Loucy (cell line): ENCODE measurements at regions not wholly inside any gene's neighbourhood (a gene's known extent, or its start where the extent isn't known, plus 50 kb on each side); places are given as distances from the start of the nearest gene placed in this dataset.
"Not testable (repeated sequence)": the region's sequence is repeated elsewhere in the genome, so short reads cannot be mapped to it uniquely, and the experiment has no call there.

Experiments used
- CTCF ChIP-seq: fragments of 200-600 bp; sonication (generic); conservative IDR thresholded peaks from 2 replicates; pipeline ENCODE4 v1.5.1; 2014; ENCODE audit warnings: mild to moderate bottlenecking, antibody characterized with exemption, low read length
- EZH2phosphoT487 ChIP-seq: fragments of 200-600 bp; IDR thresholded peaks from 2 replicates; pipeline ENCODE4 v1.6.1; 2018; ENCODE audit warnings: antibody characterized with exemption, mild to moderate bottlenecking, moderate library complexity, borderline replicate concordance

- TF ChIP-seq CTCF, EZH2phosphoT487: not testable (repeated sequence)
These were observed 66.0 kb upstream of the AADACL2 start for GRCh38 chr3:151667762-151668161.
